ENCODE measurements at regions not wholly inside any gene's neighbourhood (a gene's known extent, or its start where the extent isn't known, plus 50 kb on each side); places are given as distances from the start of the nearest gene placed in this dataset.

- TF ChIP-seq POLR2A (IDR thresholded peaks at IDR 0.05) (no peak), CTCF (IDR thresholded peaks at IDR 0.05 in 8 of 11, conservative IDR thresholded peaks at IDR 0.05 in 3 of 11) (no peak)
Observed at GRCh38 chr18:38940863-38941531, 1375.4 kb upstream of the CELF4 start.
